Neuronal stem cell (in vitro differentiated cells): ENCODE measurements at regions not wholly inside any gene's neighbourhood (a gene's known extent, or its start where the extent isn't known, plus 50 kb on each side); places are given as distances from the start of the nearest gene placed in this dataset.

Source experiments
- DNase-seq: peaks from one replicate; pipeline ENCODE4 v3.0.0-alpha.2; 2013; ENCODE audit warnings: low spot score
- H2AFZ ChIP-seq: one replicate; pipeline ENCODE4 v1.6.1; 2013; ENCODE audit warnings: mild to moderate bottlenecking, low read length, inconsistent platforms
- H2AK5ac ChIP-seq: 2 replicates; pipeline ENCODE4 v1.6.1; 2013; ENCODE audit warnings: low read depth, mild to moderate bottlenecking, inconsistent platforms, low read length, moderate library complexity, mixed read lengths
- H2BK120ac ChIP-seq: 2 replicates; pipeline ENCODE4 v1.6.1; 2013; ENCODE audit warnings: low read depth, mild to moderate bottlenecking, inconsistent platforms, low read length, moderate library complexity, mixed read lengths
- H2BK12ac ChIP-seq: one replicate; pipeline ENCODE4 v1.6.1; 2013; ENCODE audit warnings: low read length, inconsistent platforms
- H2BK15ac ChIP-seq: 2 replicates; pipeline ENCODE4 v1.6.1; 2013; ENCODE audit warnings: mild to moderate bottlenecking, low read length, inconsistent platforms, mixed read lengths
- H2BK5ac ChIP-seq: one replicate; pipeline ENCODE4 v1.6.1; 2013; ENCODE audit warnings: inconsistent platforms, mild to moderate bottlenecking, low read length, moderate library complexity
- H3K14ac ChIP-seq: one replicate; pipeline ENCODE4 v1.6.1; 2013; ENCODE audit warnings: low read length, inconsistent platforms
- H3K18ac ChIP-seq: 2 replicates; pipeline ENCODE4 v1.6.1; 2013; ENCODE audit warnings: low read length, inconsistent platforms
- H3K23ac ChIP-seq: 2 replicates; pipeline ENCODE4 v1.6.1; 2013; ENCODE audit warnings: low read depth, mild to moderate bottlenecking, mixed read lengths, low read length, inconsistent platforms; ENCODE audit not compliant: poor library complexity
- H3K27ac ChIP-seq: replicated peaks from 3 replicates; pipeline ENCODE4 v1.5.1; 2013; ENCODE audit warnings: low read length, inconsistent platforms
- H3K27me3 ChIP-seq, 3 experiments: 2 replicates each; pipeline ENCODE4 v1.6.1; 2013; ENCODE audit warnings: low read length in 3 of 3, mild to moderate bottlenecking in 2 of 3, inconsistent platforms in 1 of 3, low read depth in 1 of 3, mixed read lengths in 1 of 3, moderate library complexity in 1 of 3; ENCODE audit not compliant: control insufficient read depth in 3 of 3, insufficient read depth in 3 of 3
- H3K36me3 ChIP-seq, 2 donors: replicated peaks in 1 of 2; 2 replicates each; pipeline ENCODE4 v1.6.1; 2013; ENCODE audit warnings: low read length in 2 of 2; ENCODE audit not compliant: control insufficient read depth in 2 of 2, insufficient read depth in 2 of 2
- H3K4ac ChIP-seq: 2 replicates; pipeline ENCODE4 v1.6.1; 2013; ENCODE audit warnings: inconsistent platforms, mild to moderate bottlenecking, low read length, moderate library complexity
- H3K4me1 ChIP-seq, 2 donors: 1 replicate in 1 of 2; 2 replicates in 1 of 2; pipeline ENCODE4 v1.6.1; 2013; ENCODE audit warnings: low read length in 2 of 2, low read depth in 1 of 2; ENCODE audit not compliant: control insufficient read depth in 2 of 2, insufficient read depth in 1 of 2
- H3K4me2 ChIP-seq: one replicate; pipeline ENCODE4 v1.6.1; 2013; ENCODE audit warnings: mild to moderate bottlenecking, low read length, inconsistent platforms; ENCODE audit not compliant: insufficient read depth, poor library complexity, severe bottlenecking
- H3K4me3 ChIP-seq, 2 donors: 2 replicates each; pipeline ENCODE4 v1.5.1; 2013; ENCODE audit warnings: low read length in 2 of 2, mild to moderate bottlenecking in 2 of 2, inconsistent platforms in 1 of 2, moderate library complexity in 1 of 2
- H3K79me1 ChIP-seq: one replicate; pipeline ENCODE4 v1.6.1; 2013; ENCODE audit warnings: low read depth, mild to moderate bottlenecking, inconsistent platforms, low read length, moderate library complexity
- H3K9ac ChIP-seq: one replicate; pipeline ENCODE4 v1.6.1; 2013; ENCODE audit warnings: mild to moderate bottlenecking, low read depth, low read length, inconsistent platforms; ENCODE audit not compliant: poor library complexity
- H3K9me3 ChIP-seq, 2 donors: replicated peaks in 1 of 2; 2 replicates each; pipeline versions ENCODE3 to v1.6.1; 2013; ENCODE audit warnings: low read length in 2 of 2, mild to moderate bottlenecking in 2 of 2, inconsistent platforms in 1 of 2, low read depth in 1 of 2, mixed read lengths in 1 of 2, moderate library complexity in 1 of 2; ENCODE audit not compliant: control insufficient read depth in 2 of 2, insufficient read depth in 1 of 2
- H4K8ac ChIP-seq: one replicate; pipeline ENCODE4 v1.6.1; 2013; ENCODE audit warnings: low read depth, mild to moderate bottlenecking, inconsistent platforms, low read length, moderate library complexity
- H4K91ac ChIP-seq: one replicate; pipeline ENCODE4 v1.6.1; 2013; ENCODE audit warnings: low read length, low read depth, mild to moderate bottlenecking, inconsistent platforms; ENCODE audit not compliant: poor library complexity
- WGBS, 2 donors: extraction: QIAGEN DNeasy Blood & Tissue Kit; methylation state at CpG; one replicate each; pipeline ENCODE4 v1.1.7; 2013; ENCODE audit warnings: missing lambda C conversion rate in 2 of 2, mixed read lengths in 1 of 2; ENCODE audit not compliant: insufficient read length in 2 of 2, insufficient replicate concordance in 1 of 2; ENCODE audit errors: extremely low coverage in 2 of 2; 5-methylcytosine and 5-hydroxymethylcytosine counted together

DNA sequence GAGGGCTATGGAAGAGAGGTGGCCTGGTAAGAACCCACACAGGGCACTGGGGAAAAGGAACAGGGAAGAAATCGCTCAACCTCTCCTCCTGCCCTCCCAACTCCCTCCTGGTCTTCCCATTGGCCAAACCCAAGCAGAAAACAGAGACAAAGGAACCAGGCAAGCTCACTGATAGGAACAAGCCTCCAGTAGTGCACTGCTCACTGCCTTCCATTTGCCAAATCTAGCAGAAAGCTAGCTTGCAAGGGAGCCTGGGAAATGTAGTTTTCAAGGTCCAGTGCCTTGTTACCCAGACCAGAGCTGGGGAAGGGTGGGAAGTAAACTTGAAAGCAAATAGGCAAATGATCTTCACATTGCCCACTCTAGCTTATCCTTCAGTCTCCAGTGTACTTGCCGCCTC is 556.1 kb upstream of the AUTS2 start:
- H3K4me2 ChIP-seq = no peak overlapping the region
- WGBS, 2 donors = no CpG with 5 or more reads among the region's 2 CpGs
- no peaks in the 10 kb centered on the region for H3K36me3 ChIP-seq
- H3K9me3 ChIP-seq = no peaks in the 10 kb centered on the region
- no peak overlapping the region for H3K14ac ChIP-seq
- no peaks in the 10 kb centered on the region for H3K4me1 ChIP-seq
- H4K91ac ChIP-seq = no peak overlapping the region
- peak overlapping the region; percentile 11 for H2BK5ac ChIP-seq
- H4K8ac ChIP-seq = no peak overlapping the region
- no peak overlapping the region for H2BK12ac ChIP-seq
- H3K27me3 ChIP-seq = no peaks in the 10 kb centered on the region
- H2BK120ac ChIP-seq = no peak overlapping the region
- no peak overlapping the region for H3K4me3 ChIP-seq
- no peaks in the 10 kb centered on the region for H3K79me1 ChIP-seq
- no peak overlapping the region for H2AFZ ChIP-seq
- no peak overlapping the region for H3K18ac ChIP-seq
- H2BK15ac ChIP-seq = no peak overlapping the region
- peak overlapping the region; percentile 40 for H3K9ac ChIP-seq
- H3K4ac ChIP-seq = no peak overlapping the region
- no peak overlapping the region for H2AK5ac ChIP-seq
- H3K27ac ChIP-seq = no peak overlapping the region
- H3K23ac ChIP-seq = no peak overlapping the region
- DNase-seq = no peak

DNA sequence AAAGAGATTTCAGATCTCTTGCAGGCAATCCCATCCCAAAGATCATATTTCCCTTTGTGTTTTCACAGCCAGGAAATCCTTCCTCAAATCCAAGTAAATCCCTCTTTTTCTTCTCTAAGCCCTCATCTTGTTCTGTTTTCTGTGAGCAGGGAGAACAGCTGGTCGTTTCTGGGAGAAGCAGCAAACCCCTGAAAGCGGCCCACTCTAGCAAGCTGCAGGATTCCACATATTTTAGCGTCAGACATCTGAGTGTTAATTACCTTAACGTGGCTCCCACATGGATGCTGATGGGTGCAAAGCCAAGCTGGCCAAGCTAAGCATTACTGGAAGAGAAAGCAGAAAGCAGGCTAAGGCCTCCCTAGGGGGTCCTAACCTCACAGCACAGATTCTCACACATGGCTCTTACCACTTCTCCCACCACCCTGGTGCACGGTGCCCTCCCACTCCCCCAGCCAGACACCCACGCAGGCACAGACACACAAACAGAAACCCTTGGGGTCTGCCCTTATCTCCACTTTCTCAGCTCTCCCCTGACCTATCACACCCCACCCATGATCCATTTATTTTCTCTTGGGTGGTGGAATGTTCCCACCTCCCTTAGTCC is 551.0 kb upstream of the AUTS2 start:
- H3K36me3 ChIP-seq = no peaks in the 10 kb centered on the region
- peaks cover 0 to 4% of the 10 kb centered on the region in 2 donors for H3K4me1 ChIP-seq
- H3K4ac ChIP-seq = no peak overlapping the region
- H4K91ac ChIP-seq = no peak overlapping the region
- H4K8ac ChIP-seq = no peak overlapping the region
- no peak for DNase-seq
- H3K79me1 ChIP-seq = no peaks in the 10 kb centered on the region
- H3K14ac ChIP-seq = no peak overlapping the region
- H2BK120ac ChIP-seq = no peak overlapping the region
- no peak overlapping the region for H2BK12ac ChIP-seq
- no peak overlapping the region for H3K9ac ChIP-seq
- H2BK15ac ChIP-seq = no peak overlapping the region
- H2AK5ac ChIP-seq = no peak overlapping the region
- no peak overlapping the region for H3K23ac ChIP-seq
- no CpG with 5 or more reads among the region's 6 CpGs for WGBS, 2 donors
- H3K18ac ChIP-seq = peak overlapping the region; percentile 16
- H3K4me2 ChIP-seq = no peak overlapping the region
- H2BK5ac ChIP-seq = no peak overlapping the region
- H2AFZ ChIP-seq = no peak overlapping the region
- no peak overlapping the region for H3K27ac ChIP-seq
- H3K4me3 ChIP-seq = no peak overlapping the region
- H3K9me3 ChIP-seq = no peaks in the 10 kb centered on the region
- H3K27me3 ChIP-seq = no peaks in the 10 kb centered on the region

DNA sequence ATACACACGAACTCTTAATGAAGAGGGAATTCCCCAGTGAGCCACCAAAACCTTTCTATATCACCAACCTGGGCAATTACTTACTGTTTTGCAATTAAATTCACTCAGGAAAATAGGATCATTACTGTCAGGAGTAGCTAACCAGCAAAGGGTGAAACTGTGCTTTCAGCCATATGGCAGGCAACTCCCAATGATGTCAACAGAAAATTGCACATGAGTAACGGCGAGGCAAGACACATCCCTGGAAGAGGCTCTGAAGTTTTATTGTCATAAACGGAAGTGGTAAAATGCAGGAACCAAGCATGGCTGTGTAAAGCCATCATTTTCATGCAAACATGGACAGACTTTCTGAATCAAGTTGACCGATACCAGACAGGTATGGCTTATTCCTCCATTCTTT is 548.9 kb upstream of the AUTS2 start:
- Histone ChIP-seq H3K4me2 (no peak overlapping the region), H3K4ac (no peak overlapping the region), H3K79me1 (no peaks in the 10 kb centered on the region), H2BK120ac (no peak overlapping the region), H3K27me3 (no peaks in the 10 kb centered on the region), H3K23ac (no peak overlapping the region), H3K27ac (no peak overlapping the region), H2AFZ (no peak overlapping the region), H3K18ac (no peak overlapping the region), H2BK12ac (no peak overlapping the region), H3K36me3 (no peaks in the 10 kb centered on the region), H3K4me3 (no peak overlapping the region), H2BK15ac (no peak overlapping the region), H4K8ac (no peak overlapping the region), H4K91ac (no peak overlapping the region), H3K9ac (no peak overlapping the region), H2AK5ac (no peak overlapping the region), H3K9me3 (no peaks in the 10 kb centered on the region), H2BK5ac (no peak overlapping the region), H3K14ac (no peak overlapping the region), H3K4me1 (peaks cover 0 to 4% of the 10 kb centered on the region in 2 donors)
- no peak for DNase-seq
- WGBS, 2 donors = no CpG with 5 or more reads among the region's 5 CpGs

DNA sequence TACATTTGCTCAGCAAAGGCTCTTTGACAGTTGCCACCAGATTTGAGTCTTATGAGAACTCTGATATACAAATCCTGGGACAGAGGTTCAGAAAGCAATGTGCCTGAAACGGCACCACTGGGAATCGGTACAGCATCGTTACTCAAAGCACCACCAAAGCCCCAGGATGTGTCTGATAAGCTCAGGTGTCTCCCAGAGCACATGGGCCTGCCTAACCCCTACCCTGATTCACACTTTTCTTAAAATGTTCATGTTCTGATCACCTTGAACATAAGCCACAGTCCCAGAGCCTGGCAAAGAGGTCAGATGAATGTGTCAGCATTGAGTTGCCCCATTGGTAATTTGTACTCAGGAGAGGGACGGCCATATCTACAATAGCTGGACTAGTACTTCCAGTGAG is 545.8 kb upstream of the AUTS2 start:
- Histone ChIP-seq H3K27ac (no peak overlapping the region), H3K4me2 (no peak overlapping the region), H4K91ac (no peak overlapping the region), H2BK120ac (no peak overlapping the region), H2AK5ac (no peak overlapping the region), H2BK15ac (no peak overlapping the region), H3K9me3 (peaks cover 0 to 3% of the 10 kb centered on the region in 2 donors), H3K9ac (no peak overlapping the region), H3K4ac (no peak overlapping the region), H4K8ac (no peak overlapping the region), H3K27me3 (no peaks in the 10 kb centered on the region), H3K79me1 (no peaks in the 10 kb centered on the region), H3K14ac (no peak overlapping the region), H2AFZ (no peak overlapping the region), H3K23ac (no peak overlapping the region), H2BK5ac (no peak overlapping the region), H2BK12ac (no peak overlapping the region), H3K4me1 (peaks cover 0 to 2% of the 10 kb centered on the region in 2 donors), H3K36me3 (no peaks in the 10 kb centered on the region), H3K4me3 (no peak overlapping the region), H3K18ac (no peak overlapping the region)
- no peak for DNase-seq
- WGBS, 2 donors = no CpG with 5 or more reads among the region's 4 CpGs
